Ishikawa (cell line): ENCODE measurements at regions not wholly inside any gene's neighbourhood (a gene's known extent, or its start where the extent isn't known, plus 50 kb on each side); places are given as distances from the start of the nearest gene placed in this dataset.

Experiments
- CEBPB ChIP-seq: IDR thresholded peaks from 2 replicates; pipeline ENCODE4 v1.6.1; 2012
- CREB1 ChIP-seq: IDR thresholded peaks from 2 replicates; pipeline ENCODE4 v1.6.1; 2012; ENCODE audit warnings: low read depth
- EGR1 ChIP-seq: IDR thresholded peaks from 2 replicates; pipeline ENCODE4 v1.6.1; 2012
- EP300 ChIP-seq: IDR thresholded peaks from 2 replicates; pipeline ENCODE4 v1.6.1; 2012; ENCODE audit warnings: borderline replicate concordance
- FOXM1 ChIP-seq: IDR thresholded peaks from 2 replicates; pipeline ENCODE4 v1.6.1; 2012; ENCODE audit warnings: low read depth, borderline replicate concordance
- MAX ChIP-seq: IDR thresholded peaks from 2 replicates; pipeline ENCODE4 v1.6.1; 2012
- NFIC ChIP-seq: IDR thresholded peaks from 2 replicates; pipeline ENCODE4 v1.6.1; 2012
- RAD21 ChIP-seq: IDR thresholded peaks from 2 replicates; pipeline ENCODE4 v1.6.1; 2012; ENCODE audit warnings: low read depth
- REST ChIP-seq: IDR thresholded peaks from 2 replicates; pipeline ENCODE4 v1.6.1; 2012; ENCODE audit warnings: low read depth, mild to moderate bottlenecking
- TAF1 ChIP-seq: IDR thresholded peaks from 2 replicates; pipeline ENCODE4 v1.6.1; 2012; ENCODE audit warnings: low read depth, mild to moderate bottlenecking
- TCF12 ChIP-seq: IDR thresholded peaks from 2 replicates; pipeline ENCODE4 v1.6.1; 2012; ENCODE audit warnings: low read depth
- TEAD4 ChIP-seq: IDR thresholded peaks from 2 replicates; pipeline ENCODE4 v1.6.1; 2012
- USF1 ChIP-seq: IDR thresholded peaks from 2 replicates; pipeline ENCODE4 v1.6.1; 2012
- YY1 ChIP-seq: IDR thresholded peaks from 2 replicates; pipeline ENCODE4 v1.6.1; 2012; ENCODE audit warnings: low read depth
- ZBTB7A ChIP-seq: IDR thresholded peaks from 2 replicates; pipeline ENCODE4 v1.6.1; 2012; ENCODE audit warnings: low read depth

- no peak for TF ChIP-seq USF1
Observed at GRCh38 chr6:119598883-119599282, 249.3 kb upstream of the MAN1A1 start.

DNA sequence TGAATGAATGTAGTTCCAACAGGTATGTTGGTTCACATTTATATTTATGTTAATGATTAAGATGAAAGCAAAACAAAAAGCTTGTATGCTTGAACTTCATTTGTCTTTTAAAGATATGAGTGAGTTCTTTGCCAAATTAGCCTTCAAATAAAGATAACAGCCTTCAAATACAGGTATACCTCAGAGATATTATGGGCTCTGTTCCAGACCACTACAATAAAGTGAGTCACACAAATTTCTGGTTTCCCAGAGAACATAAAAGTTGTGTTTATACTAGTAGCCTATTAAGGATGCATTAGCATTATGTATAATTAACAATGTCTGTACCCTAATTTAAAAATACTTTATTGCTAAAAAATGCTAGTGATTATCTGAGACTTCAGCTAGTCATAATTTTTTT is 245.3 kb upstream of the MAN1A1 start:
- no peak for TF ChIP-seq NFIC
- no peak for TF ChIP-seq TAF1
- TF ChIP-seq CEBPB: no peak
- no peak for TF ChIP-seq ZBTB7A
- no peak for TF ChIP-seq YY1
- TF ChIP-seq FOXM1: no peak
- TF ChIP-seq USF1: no peak

DNA sequence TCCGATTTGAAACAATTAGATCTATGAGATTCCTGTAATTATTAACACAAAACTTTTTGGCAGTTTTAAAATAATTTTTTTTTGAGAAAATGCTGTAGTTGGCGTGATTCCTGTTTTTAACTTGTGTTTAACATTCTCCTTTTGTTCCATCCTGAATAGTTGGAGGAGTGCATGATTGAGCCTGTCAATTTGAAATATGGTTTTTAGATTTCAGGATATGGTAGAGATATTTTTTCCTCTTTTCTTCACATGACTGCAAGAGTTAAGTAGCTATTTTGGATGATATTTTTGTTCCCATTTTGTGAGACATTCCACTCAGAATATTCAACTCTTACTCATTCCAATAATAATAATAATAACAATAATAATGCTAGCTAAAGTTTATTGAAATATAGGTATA is 241.7 kb upstream of the MAN1A1 start:
- TF ChIP-seq EGR1 (no peak), MAX (no peak), ZBTB7A (no peak), RAD21 (no peak), TEAD4 (no peak), FOXM1 (no peak), USF1 (no peak), REST (no peak), CEBPB (no peak), TAF1 (no peak), YY1 (no peak)

DNA sequence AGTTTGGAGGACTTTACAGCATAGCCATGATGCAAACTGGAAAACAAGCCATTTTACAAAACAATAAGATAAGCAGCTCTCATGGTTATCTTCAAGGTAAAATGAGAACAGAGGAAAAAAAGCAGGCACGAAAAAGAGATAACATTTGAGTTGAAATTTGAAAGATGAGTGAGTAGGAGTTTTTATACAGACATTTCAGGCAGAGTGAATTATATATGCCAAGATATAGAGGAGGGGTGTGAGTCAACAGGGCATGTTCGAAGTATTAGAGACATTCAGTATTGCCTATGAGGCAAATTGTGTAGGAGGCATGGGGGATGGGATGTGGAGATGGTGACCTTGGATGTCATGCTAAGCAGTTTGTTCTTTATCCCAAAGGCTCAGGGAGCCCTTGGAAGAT is 240.5 kb upstream of the MAN1A1 start:
- TF ChIP-seq RAD21: no peak

DNA sequence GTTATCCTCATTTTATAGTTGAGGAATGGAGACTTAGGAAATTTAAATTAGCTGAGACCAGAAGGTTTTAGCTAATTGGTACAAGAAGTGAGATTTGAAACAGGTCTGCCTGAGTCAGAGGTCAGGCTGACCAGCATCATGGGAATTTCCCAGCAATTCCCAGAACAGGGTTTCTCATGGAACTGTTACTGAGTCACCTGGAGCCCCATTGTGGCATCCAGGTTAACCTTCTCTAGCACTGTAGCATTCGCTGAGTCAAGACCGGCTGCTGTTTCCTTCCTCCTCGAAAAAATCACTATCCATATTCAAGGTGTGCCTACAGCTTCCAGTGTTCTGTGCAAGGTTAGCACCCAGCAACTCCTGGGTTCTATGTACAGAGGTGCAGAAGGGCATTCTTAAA is 238.0 kb upstream of the MAN1A1 start:
- no peak for TF ChIP-seq TAF1
- no peak for TF ChIP-seq MAX
- no peak for TF ChIP-seq CEBPB
- TF ChIP-seq NFIC: no peak
- TF ChIP-seq FOXM1: no peak
- TF ChIP-seq EP300: no peak

GRCh38 chr6:119586250-119586882 is 236.8 kb upstream of the MAN1A1 start:
- TF ChIP-seq EP300: no peak
- no peak for TF ChIP-seq EGR1
- no peak for TF ChIP-seq TCF12

GRCh38 chr6:119584088-119584487 is 234.5 kb upstream of the MAN1A1 start:
- TF ChIP-seq EP300 (no peak), TAF1 (no peak), RAD21 (no peak), ZBTB7A (no peak), MAX (no peak), CEBPB (no peak), USF1 (no peak), YY1 (no peak), EGR1 (no peak), NFIC (no peak), CREB1 (no peak), TEAD4 (no peak), TCF12 (no peak), FOXM1 (no peak), REST (no peak)
